AG20443 (cell line): ENCODE measurements at regions not wholly inside any gene's neighbourhood (a gene's known extent, or its start where the extent isn't known, plus 50 kb on each side); places are given as distances from the start of the nearest gene placed in this dataset.

Experiments
- DNase-seq: peaks from one replicate; pipeline ENCODE4 v3.0.0; 2012; ENCODE audit warnings: low spot score, mixed read lengths

- DNase-seq, result no peak
Measured at GRCh38 chr13:105052711-105053110, 1482.8 kb downstream of the EFNB2 start.

GRCh38 chr13:105050686-105051085 lies 1484.8 kb downstream of the EFNB2 start:
- no peak for DNase-seq

GRCh38 chr13:105048677-105049076 lies 1486.8 kb downstream of the EFNB2 start:
- no peak for DNase-seq

- DNase-seq, result no peak
Measured at GRCh38 chr13:105047676-105048295, 1487.7 kb downstream of the EFNB2 start.

- no peak for DNase-seq
Measured at GRCh38 chr13:105037110-105037509, 1498.4 kb downstream of the EFNB2 start.

GRCh38 chr13:105035092-105035491 lies 1500.4 kb downstream of the EFNB2 start:
- no peak for DNase-seq

- no peak for DNase-seq
Measured at GRCh38 chr13:105033999-105034398, 1501.5 kb downstream of the EFNB2 start.

- DNase-seq, result no peak
Measured at GRCh38 chr13:105031306-105031705, 1504.2 kb downstream of the EFNB2 start.

GRCh38 chr13:105030851-105031250 lies 1504.6 kb downstream of the EFNB2 start:
- DNase-seq, result no peak

GRCh38 chr13:105019073-105019472 lies 1516.4 kb downstream of the EFNB2 start:
- DNase-seq, result no peak

- DNase-seq, result no peak
Measured at GRCh38 chr13:105016266-105016665, 1519.2 kb downstream of the EFNB2 start.

GRCh38 chr13:105008604-105009003 lies 1526.9 kb downstream of the EFNB2 start:
- DNase-seq, result no peak

GRCh38 chr13:105007166-105007808 lies 1528.2 kb downstream of the EFNB2 start:
- DNase-seq, result no peak

GRCh38 chr13:104996022-104996421 lies 1539.4 kb downstream of the EFNB2 start:
- DNase-seq, result no peak

GRCh38 chr13:104993708-104994107 lies 1541.8 kb downstream of the EFNB2 start:
- DNase-seq, result no peak

GRCh38 chr13:104987621-104988020 lies 1547.8 kb downstream of the EFNB2 start:
- no peak for DNase-seq

- DNase-seq, result no peak
Measured at GRCh38 chr13:104984296-104984818, 1551.1 kb downstream of the EFNB2 start.

- no peak for DNase-seq
Measured at GRCh38 chr13:104983601-104984000, 1551.9 kb downstream of the EFNB2 start.

GRCh38 chr13:104980586-104980985 lies 1554.9 kb downstream of the EFNB2 start:
- DNase-seq, result no peak

GRCh38 chr13:104979281-104980030 lies 1556.0 kb downstream of the EFNB2 start:
- no peak for DNase-seq

- no peak for DNase-seq
Measured at GRCh38 chr13:104976986-104977385, 1558.5 kb downstream of the EFNB2 start.

- no peak for DNase-seq
Measured at GRCh38 chr13:104975272-104975671, 1560.2 kb downstream of the EFNB2 start.

GRCh38 chr13:104968876-104969275 lies 1566.6 kb downstream of the EFNB2 start:
- DNase-seq, result no peak
